Lower leg skin (tissue), 4 donors: ENCODE measurements at regions not wholly inside any gene's neighbourhood (a gene's known extent, or its start where the extent isn't known, plus 50 kb on each side); places are given as distances from the start of the nearest gene placed in this dataset.
"Not testable (repeated sequence)": the region's sequence is repeated elsewhere in the genome, so short reads cannot be mapped to it uniquely, and the experiment has no call there.

Experiments used
- DNase-seq, 2 donors: peaks; one replicate each; pipeline ENCODE4 v3.0.0-alpha.2; 2019; ENCODE audit warnings: low spot score in 2 of 2
- H3K4me3 ChIP-seq: fragments of 200-600 bp; sonication (generic); 2 replicates; pipeline ENCODE4 v1.5.1; 2017; ENCODE audit warnings: mild to moderate bottlenecking, low read depth; ENCODE audit not compliant: poor library complexity, severe bottlenecking
- POLR2A ChIP-seq, 2 donors: fragments of 450-650 bp; IDR thresholded peaks; one replicate each; pipeline ENCODE4 v1.6.1; 2016 to 2017; ENCODE audit warnings: antibody characterized with exemption in 2 of 2, mild to moderate bottlenecking in 1 of 2, moderate library complexity in 1 of 2
- WGBS, 2 donors: methylation state at CpG; one replicate each; pipeline ENCODE4 v1.1.5; 2018; 5-methylcytosine and 5-hydroxymethylcytosine counted together
- intact Hi-C: fragments of 100-400 bp; cut with DNase I; formaldehyde crosslinking; loops from one replicate; pipeline ENCODE4 v1.15.0; 2023; ENCODE audit warnings: low total_unique reads
- TF ChIP-seq, protein P1 (sequence below), 3 donors: fragments of 450-650 bp; IDR thresholded peaks; one replicate each; pipeline ENCODE4 v1.5.1; 2016; ENCODE audit warnings: antibody characterized with exemption in 3 of 3, mild to moderate bottlenecking in 3 of 3, moderate library complexity in 2 of 3

DNA sequence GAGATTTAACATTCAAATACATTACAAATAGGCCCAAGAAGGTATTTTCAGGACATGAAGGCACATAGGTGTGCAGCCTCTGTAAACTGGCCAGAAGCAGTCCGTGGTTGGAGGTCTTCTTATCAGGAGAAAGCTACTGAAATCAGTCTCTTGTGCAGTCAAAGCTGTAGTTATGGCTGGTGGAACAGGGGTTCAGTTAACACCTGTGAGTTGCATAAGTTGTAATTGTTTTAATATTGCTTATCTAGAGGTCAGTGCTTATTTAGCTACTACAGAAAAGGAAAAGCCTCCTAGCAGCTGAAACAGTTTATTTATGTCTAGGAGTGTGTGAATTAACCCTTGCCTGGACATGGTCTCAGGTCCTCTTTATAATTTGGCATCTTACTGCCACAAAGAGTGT is 377.6 kb upstream of the MDGA2 start:
- TF ChIP-seq, protein P1, sequence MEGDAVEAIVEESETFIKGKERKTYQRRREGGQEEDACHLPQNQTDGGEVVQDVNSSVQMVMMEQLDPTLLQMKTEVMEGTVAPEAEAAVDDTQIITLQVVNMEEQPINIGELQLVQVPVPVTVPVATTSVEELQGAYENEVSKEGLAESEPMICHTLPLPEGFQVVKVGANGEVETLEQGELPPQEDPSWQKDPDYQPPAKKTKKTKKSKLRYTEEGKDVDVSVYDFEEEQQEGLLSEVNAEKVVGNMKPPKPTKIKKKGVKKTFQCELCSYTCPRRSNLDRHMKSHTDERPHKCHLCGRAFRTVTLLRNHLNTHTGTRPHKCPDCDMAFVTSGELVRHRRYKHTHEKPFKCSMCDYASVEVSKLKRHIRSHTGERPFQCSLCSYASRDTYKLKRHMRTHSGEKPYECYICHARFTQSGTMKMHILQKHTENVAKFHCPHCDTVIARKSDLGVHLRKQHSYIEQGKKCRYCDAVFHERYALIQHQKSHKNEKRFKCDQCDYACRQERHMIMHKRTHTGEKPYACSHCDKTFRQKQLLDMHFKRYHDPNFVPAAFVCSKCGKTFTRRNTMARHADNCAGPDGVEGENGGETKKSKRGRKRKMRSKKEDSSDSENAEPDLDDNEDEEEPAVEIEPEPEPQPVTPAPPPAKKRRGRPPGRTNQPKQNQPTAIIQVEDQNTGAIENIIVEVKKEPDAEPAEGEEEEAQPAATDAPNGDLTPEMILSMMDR (IDR thresholded peaks at IDR 0.05) = no peak
- TF ChIP-seq POLR2A (IDR thresholded peaks at IDR 0.05) = no peak
- intact Hi-C loops = no loop called here
- WGBS, 2 donors = 7 to 36% methylated on average over 1 of the region's 1 CpG
- no peak for DNase-seq
- H3K4me3 ChIP-seq = no peak overlapping the region

DNA sequence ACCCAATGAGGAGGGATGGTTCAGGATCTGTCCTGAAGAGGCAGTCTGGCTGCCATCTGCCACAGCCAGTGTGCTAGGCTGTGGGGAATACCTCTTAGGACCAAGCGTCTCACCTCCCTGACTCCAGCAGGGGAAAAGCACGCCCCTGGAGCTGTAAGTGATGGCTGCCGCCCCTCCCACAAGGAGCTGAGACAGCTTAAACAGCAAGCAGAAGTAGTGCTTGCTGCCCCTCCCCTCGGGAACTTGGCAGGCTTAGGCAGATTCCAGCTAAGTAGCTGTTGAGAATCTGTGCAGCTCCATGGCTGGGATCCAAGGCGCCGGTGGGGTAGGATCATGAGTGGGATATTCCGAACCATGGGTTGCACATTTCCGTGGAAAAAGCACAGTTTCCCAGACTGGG is 360.4 kb upstream of the MDGA2 start:
- TF ChIP-seq POLR2A (IDR thresholded peaks at IDR 0.05) = no peak
- TF ChIP-seq, protein P1 (IDR thresholded peaks at IDR 0.05) = no peak
- intact Hi-C loops = no loop called here
- no peak overlapping the region for H3K4me3 ChIP-seq
- DNase-seq = no peak
- WGBS, 2 donors = 66 to 82% methylated on average over 6 to 8 of the region's 8 CpGs

DNA sequence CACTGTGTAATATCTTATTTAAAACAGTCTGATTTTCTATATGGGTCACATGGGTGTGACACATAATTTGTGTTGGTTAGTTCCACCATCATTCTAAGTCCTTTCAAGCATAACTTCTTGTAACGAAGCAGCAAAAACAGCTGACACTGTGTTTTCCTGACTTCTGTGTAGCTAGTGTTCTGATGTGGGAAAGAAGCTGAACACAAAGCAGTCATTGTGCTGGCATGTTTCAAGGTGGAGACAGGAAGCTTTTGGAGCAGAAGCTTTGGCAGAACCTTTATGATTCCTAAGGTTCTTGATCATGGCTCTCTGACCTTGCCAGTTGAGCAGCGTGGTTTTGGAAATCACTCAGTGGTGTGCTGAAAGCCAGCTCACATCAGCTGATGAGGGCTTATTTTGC is 351.7 kb upstream of the MDGA2 start:
- no peak overlapping the region for H3K4me3 ChIP-seq
- intact Hi-C loops = no loop called here
- WGBS, 2 donors = 70 to 72% methylated on average over 2 of the region's 2 CpGs
- DNase-seq = no peak
- TF ChIP-seq, protein P1 (IDR thresholded peaks at IDR 0.05) = no peak
- TF ChIP-seq POLR2A (IDR thresholded peaks at IDR 0.05) = no peak

DNA sequence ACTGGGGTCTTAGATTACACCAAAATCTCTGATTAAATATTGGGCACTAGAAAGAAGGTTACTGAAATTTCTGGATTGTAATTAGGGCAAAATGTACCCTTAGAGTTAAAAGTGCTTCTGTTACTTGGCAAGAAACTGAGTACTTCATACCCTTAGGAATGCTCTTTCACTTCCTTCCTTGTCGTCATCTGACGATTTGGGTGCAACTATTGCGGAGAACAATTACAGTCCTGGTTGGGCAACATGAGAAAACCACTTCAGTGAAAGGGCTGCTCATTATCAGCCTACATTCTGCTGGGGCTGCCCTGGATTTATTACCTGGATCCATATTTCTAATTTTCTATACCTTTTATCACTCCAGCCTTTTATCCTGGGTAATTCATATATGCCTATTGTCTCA is 348.5 kb upstream of the MDGA2 start:
- WGBS, 2 donors = 43 to 47% methylated on average over 3 of the region's 3 CpGs
- intact Hi-C loops = no loop called here
- H3K4me3 ChIP-seq = no peak overlapping the region
- no peak for TF ChIP-seq POLR2A (IDR thresholded peaks at IDR 0.05)
- TF ChIP-seq, protein P1 (IDR thresholded peaks at IDR 0.05) = no peak
- no peak for DNase-seq

DNA sequence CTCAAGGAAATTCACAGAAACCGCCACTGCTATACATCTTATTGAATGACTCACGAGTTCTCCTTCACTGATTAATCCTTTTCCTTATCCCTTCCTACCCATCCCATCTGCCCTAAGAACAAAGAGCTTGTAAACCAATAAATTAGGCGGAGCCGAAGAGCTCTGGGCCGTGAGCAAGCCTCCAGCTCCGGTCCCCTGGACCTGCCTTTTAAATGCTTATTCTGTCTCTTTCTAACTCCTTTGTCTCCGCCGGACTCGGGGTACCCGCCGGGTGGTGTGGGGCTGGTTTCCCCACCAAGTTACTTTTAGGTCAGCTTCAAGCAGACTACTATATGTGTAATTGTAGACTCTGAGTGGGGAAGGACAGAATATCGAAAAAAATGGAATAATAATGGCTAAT is 336.1 kb upstream of the MDGA2 start:
- 43 to 47% methylated on average over 12 of the region's 12 CpGs for WGBS, 2 donors
- DNase-seq, intact Hi-C loops, H3K4me3 ChIP-seq: not testable (repeated sequence)

DNA sequence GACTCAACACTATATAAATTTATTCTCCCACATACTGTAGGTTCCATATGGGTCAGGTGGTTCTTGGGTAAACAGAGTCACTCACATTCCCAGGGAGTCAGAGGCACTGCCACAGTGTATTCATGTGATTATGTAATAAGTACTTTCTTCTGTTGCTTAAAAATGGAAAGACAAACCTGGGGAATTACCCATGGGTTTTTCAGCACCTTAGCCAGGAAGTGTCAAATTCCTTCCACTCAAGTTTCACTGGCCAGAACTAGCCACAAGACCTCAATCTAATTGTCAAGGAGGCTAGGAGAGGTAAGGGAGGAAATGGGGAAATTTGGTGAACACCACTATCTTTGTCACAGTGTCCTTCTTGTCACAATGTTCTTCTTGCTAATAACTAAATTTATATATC is 333.2 kb upstream of the MDGA2 start:
- no peak for DNase-seq
- intact Hi-C loops = no loop called here
- no peak overlapping the region for H3K4me3 ChIP-seq
- TF ChIP-seq POLR2A (IDR thresholded peaks at IDR 0.05) = no peak
- TF ChIP-seq, protein P1 (IDR thresholded peaks at IDR 0.05) = no peak
